ENCODE measurements at regions not wholly inside any gene's neighbourhood (a gene's known extent, or its start where the extent isn't known, plus 50 kb on each side); places are given as distances from the start of the nearest gene placed in this dataset.

- Histone ChIP-seq H3K9ac (ENCODE audit: insufficient read depth, low read depth, low read length) (no peak overlapping the region), H3K27ac (ENCODE audit: extremely low read length, insufficient read depth, low read length) (no peak overlapping the region), H3K36me3 (replicated peaks in 1 of 2; ENCODE audit: control insufficient read depth in 1 of 2, insufficient read depth in 2 of 2, low read length in 2 of 2) (no peaks in the 10 kb centered on the region), H3K4me3 (replicated peaks in 1 of 3; ENCODE audit: insufficient read depth in 1 of 3, low read depth in 2 of 3, low read length in 3 of 3) (no peak overlapping the region), H3K4me2 (ENCODE audit: low read depth, low read length) (no peak overlapping the region), H2AFZ (ENCODE audit: low read length) (no peak overlapping the region), H3K9me3 (ENCODE audit: low read length) (no peaks in the 10 kb centered on the region), H3K27me3 (ENCODE audit: control insufficient read depth in 1 of 2, insufficient read depth in 2 of 2, low read length in 2 of 2) (peaks cover 20 to 83% of the 10 kb centered on the region in 2 experiments; a peak in 4 of 5 replicates), H3K4me1 (ENCODE audit: insufficient read depth, low read length) (no peaks in the 10 kb centered on the region), H4K20me1 (ENCODE audit: insufficient read depth, low read length) (peaks cover 23% of the 10 kb centered on the region; the same call in 1 of the 2 replicates), H3K79me2 (ENCODE audit: insufficient read depth, low read length) (no peaks in the 10 kb centered on the region)
- FAIRE-seq = no peak
- ATAC-seq = no peak
- POLR2A ChIA-PET = no interaction called here
- intact Hi-C loops (cut with micrococcal nuclease; ENCODE audit: unreplicated experiment) (no loop called here), in situ Hi-C loops (cut with HindIII; ENCODE audit: extremely low pct_ligation_motif_present, low pct_unique_long_range_greater_than_20kb) (loop anchor here (5.0 kb wide), 1 partner anchor 199 kb away; no protein-coding TSS in a partner anchor)
- CTCF ChIA-PET (ENCODE audit: low intra/inter-chr PET ratio, low total read pairs) = interaction anchor here (1.1 to 2.3 kb wide), 2 partner anchors 203 to 205 kb away, joined by 3 to 7 read pairs; no protein-coding TSS in a partner anchor
- TF ChIP-seq NFIC (IDR thresholded peaks at IDR 0.05; ENCODE audit: low read length) (no peak), ZNF577 (CRISPR knock-in tag; IDR thresholded peaks at IDR 0.05; ENCODE audit: borderline replicate concordance, low read depth) (no peak), SP5 (CRISPR knock-in tag; IDR thresholded peaks at IDR 0.05; ENCODE audit: borderline replicate concordance, low read depth) (no peak), PHF5A (CRISPR knock-in tag; IDR thresholded peaks at IDR 0.05; ENCODE audit: low read depth, unreplicated experiment) (no peak)
- BruUV-seq (replicated peaks) = no TSS peak
- WGBS (ENCODE audit: low lambda C conversion rate) = 2% methylated on average over 5 of the region's 7 CpGs
- DNase-seq (ENCODE audit: low spot score) = no peak
Observed at GRCh38 chr17:79188685-79189084, 114.1 kb downstream of the ENGASE start.

GRCh38 chr17:79188048-79188447 lies 113.4 kb downstream of the ENGASE start:
- ATAC-seq (peak; percentile 59), DNase-seq (ENCODE audit: low spot score) (no peak), FAIRE-seq (no peak)
- ChIA-PET POLR2A (no interaction called here), CTCF (ENCODE audit: low intra/inter-chr PET ratio, low total read pairs) (interaction anchor here (1.1 to 2.3 kb wide), 3 partner anchors 204 to 205 kb away, joined by 3 to 7 read pairs (median 5); no protein-coding TSS in a partner anchor)
- Histone ChIP-seq H3K4me3 (replicated peaks in 1 of 3; ENCODE audit: insufficient read depth in 1 of 3, low read depth in 2 of 3, low read length in 3 of 3) (no peak overlapping the region), H4K20me1 (ENCODE audit: insufficient read depth, low read length) (peaks cover 21% of the 10 kb centered on the region; the same call in 1 of the 2 replicates), H3K36me3 (replicated peaks in 1 of 2; ENCODE audit: control insufficient read depth in 1 of 2, insufficient read depth in 2 of 2, low read length in 2 of 2) (no peaks in the 10 kb centered on the region), H3K4me2 (ENCODE audit: low read depth, low read length) (no peak overlapping the region), H3K27ac (ENCODE audit: extremely low read length, insufficient read depth, low read length) (no peak overlapping the region), H3K4me1 (ENCODE audit: insufficient read depth, low read length) (no peaks in the 10 kb centered on the region), H2AFZ (ENCODE audit: low read length) (no peak overlapping the region), H3K9me3 (ENCODE audit: low read length) (no peaks in the 10 kb centered on the region), H3K27me3 (ENCODE audit: control insufficient read depth in 1 of 2, insufficient read depth in 2 of 2, low read length in 2 of 2) (peaks cover 24 to 87% of the 10 kb centered on the region in 2 experiments; a peak in 4 of 5 replicates), H3K9ac (ENCODE audit: insufficient read depth, low read depth, low read length) (no peak overlapping the region), H3K79me2 (ENCODE audit: insufficient read depth, low read length) (no peaks in the 10 kb centered on the region)
- WGBS (ENCODE audit: low lambda C conversion rate) = 2% methylated on average over 14 of the region's 14 CpGs
- BruUV-seq (replicated peaks) = no TSS peak
- in situ Hi-C loops (cut with HindIII; ENCODE audit: extremely low pct_ligation_motif_present, low pct_unique_long_range_greater_than_20kb) (loop anchor here (5.0 kb wide), 1 partner anchor 199 kb away; no protein-coding TSS in a partner anchor), intact Hi-C loops (cut with micrococcal nuclease; ENCODE audit: unreplicated experiment) (no loop called here)
- TF ChIP-seq RAD21 (CRISPR knock-in tag; IDR thresholded peaks at IDR 0.05) (peak; percentile 84), CTCF (CRISPR knock-in tag; IDR thresholded peaks at IDR 0.05) (peak; percentile 85), DPF2 (CRISPR knock-in tag; IDR thresholded peaks at IDR 0.05; ENCODE audit: borderline replicate concordance, low read depth) (no peak), MTF2 (CRISPR knock-in tag; IDR thresholded peaks at IDR 0.05; ENCODE audit: borderline replicate concordance) (peak; percentile 32; the same call in 1 of the 2 replicates), POGZ (CRISPR knock-in tag; IDR thresholded peaks at IDR 0.05) (no peak), ZNF589 (CRISPR knock-in tag; conservative IDR thresholded peaks at IDR 0.05) (no peak), XRCC5 (optimal IDR thresholded peaks at IDR 0.05; ENCODE audit: low read length) (peak; percentile 45), SMC3 (IDR thresholded peaks at IDR 0.05; ENCODE audit: low read length) (peak; percentile 9; the same call in 1 of the 2 replicates), ZNF207 (IDR thresholded peaks at IDR 0.05; ENCODE audit: borderline replicate concordance) (no peak), RXRB (CRISPR knock-in tag; IDR thresholded peaks at IDR 0.05; ENCODE audit: borderline replicate concordance) (no peak), MAF1 (CRISPR knock-in tag; IDR thresholded peaks at IDR 0.05; ENCODE audit: borderline replicate concordance) (no peak), ZNF263 (CRISPR knock-in tag; IDR thresholded peaks at IDR 0.05) (peak; percentile 80), SIX4 (CRISPR knock-in tag; IDR thresholded peaks at IDR 0.05) (no peak), ETV6 (CRISPR knock-in tag; conservative IDR thresholded peaks at IDR 0.05) (no peak), ZSCAN25 (CRISPR knock-in tag; IDR thresholded peaks at IDR 0.05) (peak; percentile 99), ZNF501 (CRISPR knock-in tag; IDR thresholded peaks at IDR 0.05) (no peak), STAG1 (CRISPR knock-in tag; IDR thresholded peaks at IDR 0.05) (peak; percentile 81)

Measured in HepG2 (cell line).